ENCODE measurements at regions not wholly inside any gene's neighbourhood (a gene's known extent, or its start where the extent isn't known, plus 50 kb on each side); places are given as distances from the start of the nearest gene placed in this dataset.
A peak's percentile ranks its signal among the peaks of the same experiment; 100 is the strongest.
"Not testable (repeated sequence)": the region's sequence is repeated elsewhere in the genome, so short reads cannot be mapped to it uniquely, and the experiment has no call there.

DNA sequence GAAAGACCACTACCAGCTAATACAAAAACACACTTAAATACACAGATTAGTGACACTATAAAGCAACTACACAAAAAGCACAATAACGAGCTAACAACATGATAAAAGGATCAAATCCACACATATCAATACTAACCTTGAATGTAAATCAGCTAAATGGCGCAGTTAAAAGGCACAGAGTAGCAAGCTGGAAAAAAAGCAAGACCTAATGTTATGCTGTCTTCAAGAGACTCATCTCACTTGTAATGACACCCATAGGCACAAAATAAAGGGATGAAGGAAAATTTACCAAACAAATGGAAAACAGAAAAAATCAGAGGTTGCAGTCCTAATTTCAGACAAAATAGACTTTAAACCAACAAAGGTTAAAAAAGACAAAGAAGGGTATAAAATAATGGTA, 86.3 kb downstream of the NUS1 start:
- no peak for DNase-seq (ENCODE audit: low spot score)

DNA sequence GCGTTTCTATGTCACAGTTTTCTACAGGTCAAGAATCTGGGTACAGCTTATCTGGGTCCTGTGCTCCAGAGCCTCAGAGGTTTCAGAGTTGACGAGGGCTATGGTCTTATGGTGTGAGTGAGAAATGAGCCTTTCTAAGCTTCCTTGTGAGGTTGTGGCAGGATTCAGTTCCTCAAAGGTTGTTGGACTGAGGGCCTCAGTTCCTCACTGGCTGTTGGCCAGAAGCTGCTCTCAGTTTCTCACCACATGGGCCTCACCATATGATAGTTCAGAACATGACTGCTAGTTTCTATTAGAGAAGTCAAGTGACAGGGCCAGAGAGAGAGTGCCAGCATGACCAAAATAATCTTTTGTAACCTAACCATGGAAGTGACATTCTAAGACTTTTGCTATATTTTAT, 96.1 kb downstream of the NUS1 start:
- no peak for DNase-seq (ENCODE audit: low spot score)

DNA sequence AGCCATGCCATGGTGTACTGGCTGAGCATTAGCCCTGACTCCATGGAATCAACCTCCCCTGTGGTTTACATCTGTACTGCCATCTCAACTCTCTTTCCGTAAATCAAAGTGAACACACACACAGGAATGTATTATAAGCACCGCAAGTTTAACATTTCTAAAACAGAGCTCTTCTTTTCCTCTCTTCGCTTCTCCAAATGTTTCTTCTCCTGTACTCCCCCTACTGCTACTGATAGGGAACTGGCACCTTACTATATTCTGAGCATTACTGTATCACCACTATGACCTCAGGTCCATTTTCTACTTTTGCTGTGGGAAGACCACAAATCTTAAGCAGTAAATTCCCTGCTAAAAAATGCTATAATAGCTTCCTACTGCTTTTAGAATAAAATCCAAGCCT, 101.2 kb downstream of the NUS1 start:
- no peak for DNase-seq (ENCODE audit: low spot score)

DNA sequence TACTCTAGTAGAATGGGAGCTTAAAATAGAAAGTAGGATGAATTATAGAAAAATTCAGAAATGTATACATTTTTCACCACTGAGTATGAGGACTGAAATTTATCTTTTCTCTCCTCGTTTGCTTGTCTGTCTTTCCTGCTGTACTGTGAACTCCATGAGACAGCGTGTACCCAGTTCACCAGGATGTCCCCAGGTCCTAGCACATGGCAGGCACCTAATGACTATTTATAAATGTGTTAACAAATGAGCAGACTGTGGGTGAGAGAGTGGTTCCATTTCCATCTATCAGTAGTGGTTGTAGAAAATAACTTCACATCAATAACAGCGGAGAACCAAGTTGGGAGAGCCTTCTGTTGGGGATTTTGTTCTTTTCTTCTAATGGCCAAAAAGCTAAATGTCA, 106.3 kb downstream of the NUS1 start:
- DNase-seq (ENCODE audit: low spot score), result no peak

DNA sequence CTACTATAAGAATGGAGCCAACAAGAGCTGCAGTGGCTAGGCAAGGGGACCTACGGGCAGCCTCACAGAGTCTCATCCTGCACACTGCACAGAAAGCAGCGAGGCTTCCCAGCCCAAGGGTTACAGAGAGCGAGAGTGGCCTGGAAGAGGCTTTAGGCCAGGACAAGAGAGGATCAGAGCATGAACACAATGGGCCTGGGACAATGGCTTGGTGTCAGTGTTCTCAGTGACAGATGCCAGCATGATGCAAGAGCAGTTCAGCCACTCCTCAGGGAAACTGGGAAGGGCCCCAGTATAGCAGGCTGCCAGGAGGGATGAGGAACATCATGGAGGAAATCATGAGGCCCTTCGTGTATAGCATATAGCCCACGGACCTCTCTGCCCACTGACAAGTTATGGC, 108.0 kb downstream of the NUS1 start:
- DNase-seq (ENCODE audit: low spot score), result no peak

DNA sequence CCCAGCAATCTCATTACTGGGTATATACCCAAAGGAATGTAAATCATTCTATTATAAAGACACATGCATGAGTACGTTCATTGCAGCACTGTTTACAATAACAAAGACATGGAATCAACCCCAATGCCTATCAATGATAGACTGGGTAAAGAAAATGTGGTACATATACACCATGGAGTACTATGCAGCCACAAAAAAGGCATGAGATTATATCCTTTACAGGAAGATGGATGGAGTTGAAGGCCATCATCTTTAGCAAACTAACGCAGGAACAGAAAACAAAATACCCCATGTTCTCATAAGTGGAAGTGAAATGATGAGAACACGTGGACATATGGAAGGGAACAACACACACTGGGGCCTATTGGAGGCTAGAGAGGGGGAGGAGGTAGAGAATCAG, 115.7 kb downstream of the NUS1 start:
- DNase-seq (ENCODE audit: low spot score), result no peak

DNA sequence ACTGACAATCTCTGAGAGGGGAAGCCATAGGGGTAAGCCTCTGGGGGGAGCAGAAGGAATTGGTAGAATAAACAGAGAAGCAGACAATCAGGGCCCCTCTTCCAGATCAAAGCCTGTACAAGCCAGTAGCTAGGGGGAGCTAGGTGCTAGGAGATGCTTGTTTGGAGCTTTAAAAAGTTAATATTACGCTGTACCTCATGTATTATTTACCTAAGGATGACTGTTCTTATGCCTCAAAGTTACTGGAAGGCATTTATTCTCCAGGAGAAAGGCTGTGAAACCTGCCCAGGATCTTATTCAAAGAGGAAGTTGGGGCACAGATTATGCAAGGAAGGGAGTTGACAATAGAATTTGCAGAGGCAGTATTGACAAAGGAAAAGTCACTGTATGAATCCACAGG, 111.8 kb upstream of the SLC35F1 start:
- no peak for DNase-seq (ENCODE audit: low spot score)

GRCh38 chr6:117798819-117799218, 108.2 kb upstream of the SLC35F1 start:
- not testable (repeated sequence) for DNase-seq (ENCODE audit: low spot score)

DNA sequence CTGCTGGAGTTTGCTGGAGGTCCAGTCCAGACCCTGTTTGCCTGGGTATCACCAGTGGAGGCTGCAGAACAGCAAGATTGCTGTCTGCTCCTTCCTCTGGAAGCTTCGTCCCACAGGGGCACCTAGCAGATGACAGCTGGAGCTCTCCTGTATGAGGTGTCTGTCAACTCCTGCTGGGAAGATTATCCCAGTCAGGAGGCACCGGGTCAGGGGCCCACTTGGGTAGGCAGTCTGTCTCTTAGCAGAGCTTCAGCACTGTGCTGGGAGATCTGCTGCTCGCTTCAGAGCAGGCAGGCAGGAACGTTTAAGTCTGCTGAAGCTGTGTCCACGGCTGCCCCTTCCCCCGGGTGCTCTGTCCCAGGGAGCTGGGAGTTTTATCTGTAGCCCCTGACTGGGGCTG, 96.8 kb upstream of the SLC35F1 start:
- DNase-seq (ENCODE audit: low spot score), result no peak

DNA sequence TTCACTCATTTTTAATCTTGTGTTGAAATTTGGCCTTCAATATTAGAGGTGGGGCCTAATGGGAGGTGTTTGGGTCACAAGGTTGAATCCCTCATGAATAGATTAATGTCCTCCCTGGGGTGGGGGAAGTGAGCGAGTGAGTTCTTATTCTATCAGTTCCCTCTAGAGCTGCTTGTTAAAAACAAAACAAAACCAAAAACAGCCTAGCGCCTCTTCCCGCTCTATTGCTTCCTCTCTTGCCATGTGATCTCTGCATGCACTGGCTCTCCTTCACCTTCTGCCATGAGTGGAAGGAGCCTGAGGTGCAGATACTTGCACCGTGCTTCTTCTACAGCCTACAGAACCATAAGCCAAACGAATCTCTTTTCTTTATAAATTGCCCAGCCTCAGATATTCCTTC, 89.6 kb upstream of the SLC35F1 start:
- no peak for DNase-seq (ENCODE audit: low spot score)

DNA sequence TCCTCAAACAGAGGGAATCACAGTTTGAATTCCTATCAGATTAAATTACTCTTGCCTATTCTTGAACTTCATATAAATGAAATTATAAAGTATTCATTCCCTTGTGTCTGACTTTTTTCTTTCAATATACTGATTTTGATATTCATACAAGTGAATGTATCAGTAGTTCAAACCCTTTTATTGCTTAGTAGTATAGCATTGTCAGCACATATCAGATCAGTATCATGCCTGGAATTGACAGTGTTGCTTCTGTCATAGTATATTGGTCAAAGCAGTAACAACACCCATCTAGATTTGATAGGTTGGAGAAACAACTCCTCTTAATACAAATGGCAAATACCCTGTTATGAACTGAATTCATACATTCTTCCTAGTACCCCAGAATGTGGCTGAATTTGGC, 89.1 kb upstream of the SLC35F1 start:
- no peak for DNase-seq (ENCODE audit: low spot score)

DNA sequence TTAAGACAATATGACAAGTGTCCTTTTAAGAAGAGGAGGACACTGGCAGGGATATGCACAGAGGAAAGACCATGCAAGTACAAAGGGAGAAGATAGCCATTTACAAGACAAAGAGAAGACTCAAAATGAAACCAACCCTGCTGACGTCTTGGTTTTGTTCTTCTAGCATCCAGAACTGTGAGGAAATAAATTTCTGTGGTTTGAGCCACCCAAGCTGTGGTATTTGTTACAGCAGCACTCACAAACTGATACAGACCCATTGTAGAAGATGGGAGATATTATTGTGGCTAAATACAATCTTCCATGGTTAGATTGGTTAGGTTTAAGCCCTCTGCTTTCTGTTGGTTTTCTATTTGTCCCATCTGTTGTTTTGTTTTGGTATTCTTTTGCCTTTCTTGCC, 88.6 kb upstream of the SLC35F1 start:
- DNase-seq (ENCODE audit: low spot score), result no peak

GRCh38 chr6:117829594-117830319, 77.3 kb upstream of the SLC35F1 start:
- DNase-seq (ENCODE audit: low spot score), result peak; percentile 10

- DNase-seq (ENCODE audit: low spot score), result no peak
Observed at GRCh38 chr6:117837261-117837660, 69.8 kb upstream of the SLC35F1 start.

DNA sequence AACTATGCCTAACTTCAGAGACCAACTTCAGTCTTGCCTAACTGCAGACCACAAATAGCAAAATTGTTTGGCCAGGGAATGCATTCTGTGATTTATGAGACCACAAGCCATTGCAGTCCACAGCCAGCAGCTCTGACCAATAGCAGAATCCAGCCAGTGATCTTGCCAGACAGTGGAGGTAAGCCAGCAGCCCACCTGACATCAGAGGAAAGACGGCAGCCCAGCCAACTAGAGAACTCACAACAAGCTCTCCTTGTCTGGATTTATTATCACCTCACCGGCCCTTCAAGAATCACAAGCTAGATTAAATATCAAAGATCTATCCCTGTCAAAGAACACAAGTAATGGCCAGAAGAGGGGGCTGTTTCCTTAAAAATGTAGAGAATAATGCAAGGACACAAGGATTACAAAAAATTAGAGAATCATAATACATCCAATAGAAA, 66.5 kb upstream of the SLC35F1 start:
- peak; percentile 23 for DNase-seq (ENCODE audit: low spot score)

- no peak for DNase-seq (ENCODE audit: low spot score)
Observed at GRCh38 chr6:117847912-117848311, 59.2 kb upstream of the SLC35F1 start.

- DNase-seq (ENCODE audit: low spot score), result no peak
Observed at GRCh38 chr6:117849087-117849486, 58.0 kb upstream of the SLC35F1 start.

Measured in cerebellar cortex (tissue), 1 donor.